Calu3 (cell line): ENCODE measurements at regions not wholly inside any gene's neighbourhood (a gene's known extent, or its start where the extent isn't known, plus 50 kb on each side); places are given as distances from the start of the nearest gene placed in this dataset.
"Not testable (repeated sequence)": the region's sequence is repeated elsewhere in the genome, so short reads cannot be mapped to it uniquely, and the experiment has no call there.

ENCODE experiments used
- BruUV-seq: library from RNA; stranded (reverse); fragments of 400-500 nt; replicated peaks from 2 replicates; lab custom pipeline; 2021; lab: Mats Ljungman, UMichigan
- CTCF ChIA-PET: fragments of 300-600 bp; sonication (Branson Sonifier 250); formaldehyde crosslinking; loops from one replicate; lab custom pipeline; 2022; ENCODE audit warnings: antibody characterized with exemption; lab: Charles Lee
- DNase-seq: peaks from one replicate; pipeline ENCODE4 v3.0.0; 2022
- H3K27ac Mint-ChIP-seq: one replicate; pipeline ENCODE4 v1.8.0; 2022; ENCODE audit warnings: mixed read lengths; ENCODE audit not compliant: unreplicated experiment
- H3K27me3 Mint-ChIP-seq: one replicate; pipeline ENCODE4 v1.8.0; 2022; ENCODE audit warnings: mixed read lengths; ENCODE audit not compliant: unreplicated experiment
- H3K36me3 Mint-ChIP-seq: one replicate; pipeline ENCODE4 v1.8.0; 2022; ENCODE audit warnings: mild to moderate bottlenecking, moderate library complexity, mixed read lengths; ENCODE audit not compliant: insufficient read depth, unreplicated experiment
- H3K4me1 Mint-ChIP-seq: one replicate; pipeline ENCODE4 v1.8.0; 2022; ENCODE audit warnings: mild to moderate bottlenecking, low read depth, mixed read lengths; ENCODE audit not compliant: unreplicated experiment
- H3K4me3 Mint-ChIP-seq: one replicate; pipeline ENCODE4 v1.8.0; 2022; ENCODE audit warnings: mild to moderate bottlenecking, low read depth, moderate library complexity, mixed read lengths; ENCODE audit not compliant: unreplicated experiment
- H3K9me3 Mint-ChIP-seq: one replicate; pipeline ENCODE4 v1.8.0; 2022; ENCODE audit warnings: low read depth, mixed read lengths; ENCODE audit not compliant: unreplicated experiment
- intact Hi-C: fragments of 100-400 bp; cut with micrococcal nuclease; formaldehyde crosslinking; loops from one replicate; pipeline ENCODE4 v1.10.0; 2022; ENCODE audit not compliant: unreplicated experiment
- TF ChIP-seq, protein P1 (sequence below): fragments of 200-600 bp; IDR thresholded peaks from one replicate; pipeline ENCODE4 v1.8.0; 2022; ENCODE audit warnings: antibody characterized with exemption; ENCODE audit not compliant: unreplicated experiment

DNA sequence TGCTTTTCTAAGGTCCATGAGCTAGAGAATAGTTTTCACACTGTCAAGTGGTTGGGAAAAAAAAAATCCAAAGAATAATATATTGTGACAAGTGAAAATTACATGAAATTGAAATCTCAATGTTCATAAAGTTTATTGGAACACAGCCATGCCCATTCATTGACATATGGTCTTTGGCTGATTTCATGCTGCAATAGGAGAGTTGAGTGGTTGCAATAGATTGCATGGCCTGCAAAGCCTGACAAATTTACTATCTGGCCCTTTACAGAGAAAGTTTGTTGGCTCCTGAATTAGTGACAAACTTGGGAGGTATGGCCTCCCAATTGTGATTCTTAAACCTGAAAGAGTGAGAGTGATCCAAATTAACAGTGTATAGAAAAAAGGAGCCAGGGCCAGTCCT lies 115.5 kb upstream of the FAM9C start:
- peaks cover 19% of the 10 kb centered on the region for H3K4me1 Mint-ChIP-seq
- CTCF ChIA-PET = no interaction called here
- TF ChIP-seq, protein P1, sequence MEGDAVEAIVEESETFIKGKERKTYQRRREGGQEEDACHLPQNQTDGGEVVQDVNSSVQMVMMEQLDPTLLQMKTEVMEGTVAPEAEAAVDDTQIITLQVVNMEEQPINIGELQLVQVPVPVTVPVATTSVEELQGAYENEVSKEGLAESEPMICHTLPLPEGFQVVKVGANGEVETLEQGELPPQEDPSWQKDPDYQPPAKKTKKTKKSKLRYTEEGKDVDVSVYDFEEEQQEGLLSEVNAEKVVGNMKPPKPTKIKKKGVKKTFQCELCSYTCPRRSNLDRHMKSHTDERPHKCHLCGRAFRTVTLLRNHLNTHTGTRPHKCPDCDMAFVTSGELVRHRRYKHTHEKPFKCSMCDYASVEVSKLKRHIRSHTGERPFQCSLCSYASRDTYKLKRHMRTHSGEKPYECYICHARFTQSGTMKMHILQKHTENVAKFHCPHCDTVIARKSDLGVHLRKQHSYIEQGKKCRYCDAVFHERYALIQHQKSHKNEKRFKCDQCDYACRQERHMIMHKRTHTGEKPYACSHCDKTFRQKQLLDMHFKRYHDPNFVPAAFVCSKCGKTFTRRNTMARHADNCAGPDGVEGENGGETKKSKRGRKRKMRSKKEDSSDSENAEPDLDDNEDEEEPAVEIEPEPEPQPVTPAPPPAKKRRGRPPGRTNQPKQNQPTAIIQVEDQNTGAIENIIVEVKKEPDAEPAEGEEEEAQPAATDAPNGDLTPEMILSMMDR = no peak

DNA sequence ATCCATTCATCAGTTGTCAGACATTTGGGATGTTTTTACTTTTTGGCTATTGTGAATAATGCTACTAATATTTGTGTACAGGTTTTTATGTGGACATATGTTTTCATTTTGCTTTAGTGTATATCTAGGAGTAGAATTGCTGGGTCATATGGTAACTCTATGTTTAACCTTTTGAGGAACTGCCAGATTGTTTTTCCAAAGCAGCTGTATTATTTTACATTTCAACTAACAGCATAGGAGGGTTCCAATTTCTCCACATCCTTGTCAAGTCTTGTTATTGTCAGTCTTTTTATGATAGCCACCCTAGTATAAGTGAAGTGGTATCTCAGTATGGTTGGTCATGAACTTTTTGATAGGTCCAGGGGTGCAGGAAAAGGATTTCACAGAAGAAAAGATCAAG lies 114.5 kb upstream of the FAM9C start:
- Mint-ChIP-seq H3K36me3 (no peaks in the 10 kb centered on the region), H3K27ac (no peak overlapping the region), H3K4me1 (peaks cover 12% of the 10 kb centered on the region), H3K27me3 (no peaks in the 10 kb centered on the region), H3K4me3 (no peak overlapping the region), H3K9me3 (peaks cover 6% of the 10 kb centered on the region)
- TF ChIP-seq, protein P1 = no peak
- CTCF ChIA-PET = no interaction called here
- DNase-seq = no peak
- no TSS peak for BruUV-seq
- intact Hi-C loops = no loop called here

More for the DNA sequence above, 115.5 kb upstream of the FAM9C start:
- Mint-ChIP-seq H3K27me3 (no peaks in the 10 kb centered on the region), H3K4me3 (no peak overlapping the region), H3K9me3 (peaks cover 3% of the 10 kb centered on the region), H3K27ac (no peak overlapping the region), H3K36me3 (no peaks in the 10 kb centered on the region)
- no TSS peak for BruUV-seq
- no peak for DNase-seq
- intact Hi-C loops = no loop called here

DNA sequence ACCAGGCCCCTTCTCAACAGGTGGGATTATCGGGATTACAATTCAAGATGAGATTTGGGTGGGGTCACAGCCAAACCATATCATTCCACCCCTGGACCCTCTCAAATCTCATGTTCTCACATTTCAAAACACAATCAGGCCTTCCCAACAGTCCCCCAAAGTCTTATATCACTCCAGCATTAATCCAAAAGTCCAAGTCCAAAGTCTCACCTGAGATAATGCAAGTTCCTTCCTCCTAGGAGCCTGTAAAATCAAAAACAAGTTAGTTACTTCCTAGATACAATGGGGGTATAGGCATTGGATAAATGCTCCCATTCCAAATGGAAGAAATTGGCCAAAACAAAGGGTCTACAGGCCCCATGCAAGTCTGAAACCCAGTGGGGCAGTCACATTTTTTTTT lies 111.1 kb upstream of the FAM9C start:
- intact Hi-C loops, H3K27me3 Mint-ChIP-seq, BruUV-seq, H3K4me3 Mint-ChIP-seq, H3K36me3 Mint-ChIP-seq, H3K4me1 Mint-ChIP-seq, DNase-seq, H3K9me3 Mint-ChIP-seq, H3K27ac Mint-ChIP-seq: not testable (repeated sequence)
- CTCF ChIA-PET = interaction anchor here (0.7 kb wide), 2 partner anchors 58 to 98 kb away, joined by 3 read pairs; no protein-coding TSS in a partner anchor

DNA sequence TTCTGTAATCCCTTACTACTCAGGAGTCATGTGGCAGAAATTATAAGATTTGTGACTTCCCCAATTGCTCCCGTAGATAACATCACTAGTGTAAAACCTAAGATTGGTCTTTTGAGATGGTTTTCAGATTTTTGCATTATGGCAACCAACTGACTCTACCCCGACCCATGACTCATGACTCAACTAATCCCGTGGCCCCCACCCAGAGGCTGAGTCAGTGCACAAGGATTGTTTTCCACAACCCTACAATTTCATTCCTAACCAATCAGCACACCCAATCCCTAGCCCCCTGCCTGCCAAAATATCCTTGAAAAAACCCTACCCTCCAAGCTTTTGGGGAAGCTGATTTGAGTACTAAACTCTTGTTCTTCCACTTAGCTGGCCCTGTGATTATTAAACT lies 109.4 kb upstream of the FAM9C start:
- no TSS peak for BruUV-seq
- Mint-ChIP-seq H3K27ac (no peak overlapping the region), H3K36me3 (no peaks in the 10 kb centered on the region), H3K27me3 (no peaks in the 10 kb centered on the region), H3K4me3 (no peak overlapping the region), H3K4me1 (no peaks in the 10 kb centered on the region), H3K9me3 (peaks cover 3% of the 10 kb centered on the region)
- CTCF ChIA-PET = no interaction called here
- DNase-seq = no peak
- TF ChIP-seq, protein P1 = no peak
- intact Hi-C loops = no loop called here

DNA sequence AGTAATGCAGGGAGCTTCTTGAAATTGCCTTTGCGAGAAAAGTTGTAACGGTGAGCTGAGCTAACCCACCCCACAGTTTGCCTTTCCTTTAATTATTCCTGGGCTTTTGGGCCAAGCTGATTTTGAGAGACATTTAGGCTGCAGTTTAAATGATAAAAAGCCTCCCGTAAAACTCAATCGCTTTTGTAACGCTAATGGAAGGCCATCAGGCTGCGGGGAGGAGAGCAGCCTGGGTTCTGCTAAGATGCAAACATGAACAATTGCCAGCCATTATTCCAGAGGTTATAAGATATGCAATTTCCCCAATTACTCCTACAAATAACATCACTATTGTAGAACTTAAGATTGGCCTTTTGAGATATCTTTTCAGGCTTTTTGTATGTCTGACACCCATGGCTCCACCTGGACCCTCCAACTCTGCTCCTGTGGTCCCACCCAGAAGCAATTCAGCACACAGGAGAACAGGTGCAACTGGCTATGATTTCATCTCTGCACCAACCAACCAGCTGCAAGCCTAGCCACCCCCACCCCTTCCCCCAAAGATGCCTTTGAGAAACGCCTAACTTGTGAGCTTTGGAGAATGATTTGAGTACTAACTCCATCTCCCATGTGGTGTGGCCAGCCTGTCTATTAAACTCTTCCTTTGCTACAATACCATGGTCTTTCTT lies 108.2 kb upstream of the FAM9C start:
- no peaks in the 10 kb centered on the region for H3K4me1 Mint-ChIP-seq
- CTCF ChIA-PET = interaction anchor here (0.6 kb wide), 1 partner anchor 38 kb away, joined by 4 read pairs; no protein-coding TSS in a partner anchor
- no peaks in the 10 kb centered on the region for H3K36me3 Mint-ChIP-seq
- H3K27ac Mint-ChIP-seq = no peak overlapping the region
- H3K27me3 Mint-ChIP-seq = no peaks in the 10 kb centered on the region
- intact Hi-C loops = no loop called here
- no TSS peak for BruUV-seq
- DNase-seq = no peak
- H3K4me3 Mint-ChIP-seq = no peak overlapping the region
- TF ChIP-seq, protein P1 = no peak
- peaks cover 7% of the 10 kb centered on the region for H3K9me3 Mint-ChIP-seq
